ENCODE measurements at regions not wholly inside any gene's neighbourhood (a gene's known extent, or its start where the extent isn't known, plus 50 kb on each side); places are given as distances from the start of the nearest gene placed in this dataset.
A peak's percentile ranks its signal among the peaks of the same experiment; 100 is the strongest.

- Histone ChIP-seq H2AFZ (ENCODE audit: low read length) (no peak overlapping the region), H3K9me3 (ENCODE audit: low read depth, low read length) (no peaks in the 10 kb centered on the region), H3K4me3 (ENCODE audit: insufficient read depth, low read length) (no peak overlapping the region), H4K20me1 (ENCODE audit: insufficient read depth, low read length) (no peaks in the 10 kb centered on the region), H3K27ac (ENCODE audit: low read depth, low read length) (no peak overlapping the region), H3K36me3 (ENCODE audit: insufficient read depth, low read length) (no peaks in the 10 kb centered on the region), H3K4me1 (ENCODE audit: insufficient read depth, low read length) (no peaks in the 10 kb centered on the region), H3K79me2 (ENCODE audit: insufficient read depth, low read length) (no peaks in the 10 kb centered on the region), H3K4me2 (ENCODE audit: insufficient read depth, low read length) (no peak overlapping the region), H3K27me3 (ENCODE audit: insufficient read depth, low read length) (no peaks in the 10 kb centered on the region)
- DNase-seq (ENCODE audit: insufficient read length, low spot score, missing footprints), result no peak
- TF ChIP-seq, protein P1, sequence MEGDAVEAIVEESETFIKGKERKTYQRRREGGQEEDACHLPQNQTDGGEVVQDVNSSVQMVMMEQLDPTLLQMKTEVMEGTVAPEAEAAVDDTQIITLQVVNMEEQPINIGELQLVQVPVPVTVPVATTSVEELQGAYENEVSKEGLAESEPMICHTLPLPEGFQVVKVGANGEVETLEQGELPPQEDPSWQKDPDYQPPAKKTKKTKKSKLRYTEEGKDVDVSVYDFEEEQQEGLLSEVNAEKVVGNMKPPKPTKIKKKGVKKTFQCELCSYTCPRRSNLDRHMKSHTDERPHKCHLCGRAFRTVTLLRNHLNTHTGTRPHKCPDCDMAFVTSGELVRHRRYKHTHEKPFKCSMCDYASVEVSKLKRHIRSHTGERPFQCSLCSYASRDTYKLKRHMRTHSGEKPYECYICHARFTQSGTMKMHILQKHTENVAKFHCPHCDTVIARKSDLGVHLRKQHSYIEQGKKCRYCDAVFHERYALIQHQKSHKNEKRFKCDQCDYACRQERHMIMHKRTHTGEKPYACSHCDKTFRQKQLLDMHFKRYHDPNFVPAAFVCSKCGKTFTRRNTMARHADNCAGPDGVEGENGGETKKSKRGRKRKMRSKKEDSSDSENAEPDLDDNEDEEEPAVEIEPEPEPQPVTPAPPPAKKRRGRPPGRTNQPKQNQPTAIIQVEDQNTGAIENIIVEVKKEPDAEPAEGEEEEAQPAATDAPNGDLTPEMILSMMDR (IDR thresholded peaks at IDR 0.05; ENCODE audit: extremely low read depth, low read depth, low read length), result no peak
Measured at GRCh38 chr6:14511061-14511586, 393.6 kb downstream of the CD83 start.

- no peak overlapping the region for H3K27ac ChIP-seq (ENCODE audit: low read depth, low read length)
Measured at GRCh38 chr6:14512246-14512645, 394.7 kb downstream of the CD83 start.

GRCh38 chr6:14513496-14514393, 396.2 kb downstream of the CD83 start:
- H3K27ac ChIP-seq (ENCODE audit: low read depth, low read length), result no peak overlapping the region
- TF ChIP-seq, protein P1 (IDR thresholded peaks at IDR 0.05; ENCODE audit: extremely low read depth, low read depth, low read length), result no peak
- H4K20me1 ChIP-seq (ENCODE audit: insufficient read depth, low read length), result no peaks in the 10 kb centered on the region
- no peaks in the 10 kb centered on the region for H3K79me2 ChIP-seq (ENCODE audit: insufficient read depth, low read length)
- H2AFZ ChIP-seq (ENCODE audit: low read length), result no peak overlapping the region
- DNase-seq (ENCODE audit: insufficient read length, low spot score, missing footprints), result no peak
- H3K36me3 ChIP-seq (ENCODE audit: insufficient read depth, low read length), result no peaks in the 10 kb centered on the region
- no peak overlapping the region for H3K4me2 ChIP-seq (ENCODE audit: insufficient read depth, low read length)
- H3K9me3 ChIP-seq (ENCODE audit: low read depth, low read length), result no peaks in the 10 kb centered on the region
- no peaks in the 10 kb centered on the region for H3K27me3 ChIP-seq (ENCODE audit: insufficient read depth, low read length)
- no peak overlapping the region for H3K4me3 ChIP-seq (ENCODE audit: insufficient read depth, low read length)
- H3K4me1 ChIP-seq (ENCODE audit: insufficient read depth, low read length), result no peaks in the 10 kb centered on the region

More at GRCh38 chr6:14512246-14512645, 394.7 kb downstream of the CD83 start:
- Histone ChIP-seq H4K20me1 (ENCODE audit: insufficient read depth, low read length) (no peaks in the 10 kb centered on the region), H3K79me2 (ENCODE audit: insufficient read depth, low read length) (no peaks in the 10 kb centered on the region), H3K27me3 (ENCODE audit: insufficient read depth, low read length) (no peaks in the 10 kb centered on the region), H3K4me2 (ENCODE audit: insufficient read depth, low read length) (no peak overlapping the region), H3K4me3 (ENCODE audit: insufficient read depth, low read length) (no peak overlapping the region), H3K9me3 (ENCODE audit: low read depth, low read length) (no peaks in the 10 kb centered on the region), H2AFZ (ENCODE audit: low read length) (no peak overlapping the region), H3K4me1 (ENCODE audit: insufficient read depth, low read length) (no peaks in the 10 kb centered on the region), H3K36me3 (ENCODE audit: insufficient read depth, low read length) (no peaks in the 10 kb centered on the region)
- DNase-seq (ENCODE audit: insufficient read length, low spot score, missing footprints), result no peak
- TF ChIP-seq, protein P1 (IDR thresholded peaks at IDR 0.05; ENCODE audit: extremely low read depth, low read depth, low read length), result no peak

GRCh38 chr6:14516956-14517355, 399.4 kb downstream of the CD83 start:
- Histone ChIP-seq H3K27ac (ENCODE audit: low read depth, low read length) (no peak overlapping the region), H3K79me2 (ENCODE audit: insufficient read depth, low read length) (no peaks in the 10 kb centered on the region), H3K4me3 (ENCODE audit: insufficient read depth, low read length) (no peak overlapping the region), H3K4me1 (ENCODE audit: insufficient read depth, low read length) (no peaks in the 10 kb centered on the region), H2AFZ (ENCODE audit: low read length) (peak overlapping the region; percentile 69), H3K4me2 (ENCODE audit: insufficient read depth, low read length) (peak overlapping the region; percentile 25), H4K20me1 (ENCODE audit: insufficient read depth, low read length) (no peaks in the 10 kb centered on the region), H3K9me3 (ENCODE audit: low read depth, low read length) (no peaks in the 10 kb centered on the region), H3K36me3 (ENCODE audit: insufficient read depth, low read length) (no peaks in the 10 kb centered on the region), H3K27me3 (ENCODE audit: insufficient read depth, low read length) (no peaks in the 10 kb centered on the region)
- TF ChIP-seq, protein P1 (IDR thresholded peaks at IDR 0.05; ENCODE audit: extremely low read depth, low read depth, low read length), result no peak
- DNase-seq (ENCODE audit: insufficient read length, low spot score, missing footprints), result no peak
